ENCODE measurements at regions not wholly inside any gene's neighbourhood (a gene's known extent, or its start where the extent isn't known, plus 50 kb on each side); places are given as distances from the start of the nearest gene placed in this dataset.

Small RNAs in the stretch of these regions (small RNA-seq; reads per million reads assigned to genes)
- gene AC025279.1: 0 reads per million in 4 donors
- 0 reads per million in 4 donors for gene SNX29P2
